Activated CD8-positive, alpha-beta memory T cell treated with anti-CD3 and anti-CD28 coated beads for 24 hours (primary cell): ENCODE measurements at regions not wholly inside any gene's neighbourhood (a gene's known extent, or its start where the extent isn't known, plus 50 kb on each side); places are given as distances from the start of the nearest gene placed in this dataset.
"Not testable (repeated sequence)": the region's sequence is repeated elsewhere in the genome, so short reads cannot be mapped to it uniquely, and the experiment has no call there.

Source experiments
- DNase-seq: peaks from one replicate; pipeline ENCODE4 v3.0.0-alpha.2; 2020

- DNase-seq, result not testable (repeated sequence)
Measured at GRCh38 chr15:95153201-95153600, 921.8 kb downstream of the MCTP2 start.

- no peak for DNase-seq
Measured at GRCh38 chr15:95160316-95160715, 929.0 kb downstream of the MCTP2 start.

- no peak for DNase-seq
Measured at GRCh38 chr15:95162069-95162468, 930.7 kb downstream of the MCTP2 start.

GRCh38 chr15:95162531-95162930 lies 931.2 kb downstream of the MCTP2 start:
- DNase-seq, result no peak

DNA sequence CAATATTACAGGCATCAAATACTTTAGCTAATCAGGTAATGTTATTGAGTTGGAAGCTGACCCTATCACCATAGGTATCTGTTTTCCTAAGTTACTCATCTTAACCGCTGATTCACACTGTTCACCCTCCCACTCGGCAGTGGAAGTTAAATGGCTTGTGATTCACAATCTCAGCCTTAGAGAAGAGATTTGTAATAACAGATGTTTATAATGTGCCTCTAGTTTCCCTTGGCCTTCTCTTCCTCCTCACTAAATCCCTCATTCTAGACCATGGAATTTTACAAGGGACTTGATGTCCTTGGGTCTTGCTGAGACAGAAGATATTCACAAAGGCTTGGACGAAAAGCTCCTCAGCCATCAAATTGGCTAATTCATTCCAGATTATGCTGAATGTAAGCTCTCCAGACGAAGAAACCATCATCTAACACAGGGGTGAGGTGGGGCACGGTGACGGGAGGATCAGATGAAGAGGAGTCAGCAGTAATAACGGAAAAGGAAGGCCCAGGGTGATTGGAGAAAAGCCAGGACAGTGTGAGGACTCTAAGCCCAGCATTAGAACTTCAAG lies 931.7 kb downstream of the MCTP2 start:
- DNase-seq, result no peak

GRCh38 chr15:95168152-95168551 lies 936.8 kb downstream of the MCTP2 start:
- no peak for DNase-seq

DNA sequence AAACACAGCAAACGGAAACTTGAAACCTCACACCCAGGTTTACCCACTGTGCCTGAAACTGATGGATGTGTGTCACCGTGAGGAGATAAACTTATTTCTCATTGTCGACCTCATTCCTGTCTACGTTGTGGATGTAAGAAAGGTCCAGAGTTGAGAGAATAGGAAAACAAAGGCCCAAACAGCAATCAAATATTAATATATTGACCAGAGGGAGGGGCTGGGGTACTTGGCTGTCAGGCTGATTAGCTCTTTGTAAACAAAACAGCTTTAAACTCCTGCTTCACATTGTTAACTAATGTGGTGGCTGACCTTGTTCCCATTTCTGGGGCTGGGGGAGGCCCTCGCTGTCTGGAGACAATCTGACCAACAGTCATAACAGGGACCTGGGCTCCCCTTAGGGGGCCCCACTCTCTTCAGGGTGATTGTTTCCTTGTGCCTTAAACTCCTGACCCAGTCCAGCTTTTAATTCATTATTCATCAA lies 937.6 kb downstream of the MCTP2 start:
- DNase-seq, result no peak

- no peak for DNase-seq
Measured at GRCh38 chr15:95169541-95170459, 938.4 kb downstream of the MCTP2 start.

GRCh38 chr15:95170561-95171380 lies 939.4 kb downstream of the MCTP2 start:
- DNase-seq, result no peak

DNA sequence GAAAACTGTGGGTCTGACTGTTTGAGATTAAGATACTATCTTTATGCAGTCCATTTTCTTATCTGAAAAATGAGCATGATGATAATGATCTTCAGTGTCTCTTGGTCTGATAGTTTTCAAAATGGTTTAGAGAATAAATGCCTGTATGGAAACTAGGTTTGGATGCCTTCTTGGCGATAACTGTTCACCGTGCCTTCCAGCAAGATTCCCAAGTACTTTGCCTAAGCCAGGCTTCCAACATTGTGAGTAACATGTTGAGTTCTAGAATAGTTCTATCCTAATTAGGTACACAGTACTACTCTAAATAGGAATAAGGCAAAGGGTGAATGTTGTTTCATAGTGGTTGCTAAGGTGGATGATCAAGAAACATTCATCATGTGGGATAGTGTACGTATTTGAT lies 940.2 kb downstream of the MCTP2 start:
- DNase-seq, result no peak

DNA sequence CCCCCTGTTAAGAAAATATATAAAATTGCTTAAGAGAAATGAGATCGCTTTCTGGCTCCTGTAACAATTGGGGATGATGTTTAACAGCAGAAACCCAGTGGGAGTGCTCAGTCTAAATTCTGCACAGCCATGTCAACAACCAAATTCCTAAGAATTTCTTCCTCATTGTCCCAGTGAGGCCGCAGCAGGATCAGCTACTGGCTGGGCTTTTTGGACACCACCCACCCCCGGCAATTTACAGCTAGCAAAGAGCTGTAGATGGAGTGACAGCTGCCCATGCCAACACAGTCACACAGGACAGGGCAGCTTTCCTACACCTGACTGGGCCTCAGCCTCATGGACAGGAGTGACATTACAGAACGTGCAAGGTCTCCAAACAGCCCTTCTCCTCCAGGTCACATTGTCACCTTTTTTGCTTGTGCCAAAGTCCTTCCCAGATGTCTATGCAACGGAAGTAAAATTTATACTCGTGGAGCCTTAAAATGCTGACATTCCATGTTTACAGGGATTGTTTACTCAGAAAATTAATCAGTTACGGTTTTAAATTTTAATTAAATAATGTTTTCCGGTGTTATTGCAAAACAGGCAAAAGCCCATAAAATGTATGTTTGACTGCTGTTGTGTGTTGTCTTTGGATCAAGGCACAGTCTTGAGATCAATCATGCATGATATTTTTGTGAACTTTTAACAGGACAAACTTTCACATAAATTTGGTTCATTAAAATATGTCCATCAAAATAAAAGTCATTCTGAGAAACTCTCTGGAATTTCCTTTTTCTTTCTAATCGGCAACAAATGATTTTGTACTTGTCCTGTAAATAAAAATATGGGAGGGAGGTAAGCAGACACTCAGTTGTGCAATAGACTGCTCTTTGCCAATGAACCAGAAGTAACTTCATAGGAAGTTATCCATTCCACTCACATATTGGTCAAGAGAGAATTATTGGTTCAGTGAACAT lies 943.2 kb downstream of the MCTP2 start:
- no peak for DNase-seq

DNA sequence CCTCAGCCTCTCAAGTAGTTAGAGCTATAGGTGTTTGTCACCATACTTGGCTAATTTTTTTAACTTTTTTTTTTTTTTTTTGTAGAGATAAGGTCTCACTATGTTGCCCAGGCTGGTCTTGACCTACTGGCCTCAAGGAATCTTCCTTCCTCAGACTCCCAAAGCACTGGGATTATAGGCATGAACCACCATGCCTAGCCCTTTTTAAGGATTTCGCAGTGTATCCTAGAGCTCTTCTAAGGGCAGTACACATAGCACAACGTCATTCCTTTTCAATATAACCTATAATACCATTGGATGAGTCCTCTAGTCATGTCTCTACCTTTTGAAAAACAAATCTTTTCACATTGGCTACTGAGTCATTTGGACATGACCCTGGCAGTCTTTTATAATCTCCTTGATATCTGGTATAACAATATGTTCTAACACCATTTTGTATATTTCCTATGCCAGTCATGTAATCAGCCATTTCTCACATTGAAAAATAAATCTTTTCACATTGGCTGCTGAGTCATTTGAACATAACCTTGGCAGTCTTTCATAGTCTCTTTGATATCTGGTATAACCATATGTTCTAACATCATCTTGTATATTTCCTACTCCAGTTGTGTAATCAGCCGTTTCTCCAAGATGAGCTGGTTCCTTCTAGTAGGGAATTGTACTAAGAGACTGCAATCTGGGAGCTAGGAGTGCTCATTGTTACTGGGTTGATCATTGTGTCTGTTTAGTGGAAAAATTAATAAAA lies 944.7 kb downstream of the MCTP2 start:
- no peak for DNase-seq

DNA sequence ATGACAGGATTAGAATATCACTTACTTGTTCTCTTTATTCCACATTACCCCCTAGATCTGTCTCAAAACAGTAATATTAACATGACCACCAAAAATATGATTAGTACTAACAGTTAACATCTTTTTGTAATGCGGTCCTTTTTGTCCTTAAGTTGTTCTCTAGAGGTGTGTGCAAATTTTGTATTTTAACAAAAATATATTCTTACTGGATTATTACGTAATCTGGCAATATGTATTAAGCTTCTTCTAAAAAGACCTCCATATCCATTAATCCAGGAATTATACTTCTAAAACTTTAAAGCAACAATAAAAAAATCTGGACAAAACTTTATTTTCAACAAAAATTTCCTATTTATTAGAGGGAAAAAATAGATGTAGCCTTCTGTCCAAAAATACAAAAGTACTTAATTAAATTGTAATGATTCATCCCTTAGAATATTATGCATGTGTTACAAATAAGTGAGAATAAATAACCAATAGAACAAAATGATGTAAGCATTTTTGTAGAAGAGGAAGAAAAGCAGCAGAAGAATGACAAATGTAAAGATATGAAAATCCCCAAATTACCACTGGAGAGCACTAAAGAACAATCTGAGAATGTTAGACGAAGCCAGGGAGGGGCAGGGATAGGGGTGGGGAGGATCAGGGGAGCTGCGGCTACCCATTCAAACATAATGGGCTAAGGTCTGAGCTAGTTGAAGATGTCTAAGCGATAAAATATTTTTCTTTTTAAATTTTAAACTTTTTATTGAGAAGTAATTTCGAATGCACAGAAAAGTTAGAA lies 945.6 kb downstream of the MCTP2 start:
- DNase-seq, result no peak

- no peak for DNase-seq
Measured at GRCh38 chr15:95180530-95180929, 949.2 kb downstream of the MCTP2 start.

DNA sequence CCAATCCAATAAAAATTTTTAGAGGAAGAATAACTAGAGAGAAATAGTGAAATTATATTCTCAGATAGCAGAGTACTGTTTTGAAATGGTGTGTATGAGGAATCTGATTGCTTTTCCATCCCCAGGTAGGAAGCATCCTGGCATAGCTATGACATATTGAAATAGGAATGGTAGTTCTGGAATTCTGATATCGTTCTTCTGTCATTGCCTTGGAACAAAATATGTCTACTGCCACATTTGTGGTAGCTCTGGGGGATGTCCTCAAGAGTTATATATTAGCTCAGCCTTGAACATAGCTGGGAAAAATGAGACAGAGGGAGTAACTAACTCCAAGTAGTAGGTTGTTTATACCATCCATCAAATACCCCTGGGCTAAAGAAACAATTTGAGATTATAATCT lies 950.7 kb downstream of the MCTP2 start:
- DNase-seq, result no peak

GRCh38 chr15:95192923-95193322 lies 961.6 kb downstream of the MCTP2 start:
- DNase-seq, result no peak

DNA sequence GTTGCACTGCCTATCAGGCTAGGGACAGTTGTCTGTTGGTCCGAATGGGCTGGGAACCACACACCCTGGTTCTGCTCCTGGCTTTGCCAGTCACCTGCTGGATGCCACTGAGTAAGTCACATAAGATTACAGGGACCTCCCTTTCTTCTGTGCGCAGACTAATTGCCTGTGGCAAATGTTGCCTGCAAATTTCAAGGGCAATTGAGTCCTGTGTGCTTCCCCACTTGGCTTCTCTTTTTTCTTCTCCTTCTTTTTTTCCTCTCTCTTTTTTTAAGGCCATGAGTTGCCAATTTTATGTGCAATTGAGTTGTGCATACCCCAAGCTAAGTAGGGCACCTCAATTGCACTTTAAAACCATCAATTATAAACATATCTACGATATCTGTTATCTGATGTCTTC lies 963.4 kb downstream of the MCTP2 start:
- DNase-seq, result no peak

GRCh38 chr15:95196176-95196915 lies 965.0 kb downstream of the MCTP2 start:
- DNase-seq, result no peak

DNA sequence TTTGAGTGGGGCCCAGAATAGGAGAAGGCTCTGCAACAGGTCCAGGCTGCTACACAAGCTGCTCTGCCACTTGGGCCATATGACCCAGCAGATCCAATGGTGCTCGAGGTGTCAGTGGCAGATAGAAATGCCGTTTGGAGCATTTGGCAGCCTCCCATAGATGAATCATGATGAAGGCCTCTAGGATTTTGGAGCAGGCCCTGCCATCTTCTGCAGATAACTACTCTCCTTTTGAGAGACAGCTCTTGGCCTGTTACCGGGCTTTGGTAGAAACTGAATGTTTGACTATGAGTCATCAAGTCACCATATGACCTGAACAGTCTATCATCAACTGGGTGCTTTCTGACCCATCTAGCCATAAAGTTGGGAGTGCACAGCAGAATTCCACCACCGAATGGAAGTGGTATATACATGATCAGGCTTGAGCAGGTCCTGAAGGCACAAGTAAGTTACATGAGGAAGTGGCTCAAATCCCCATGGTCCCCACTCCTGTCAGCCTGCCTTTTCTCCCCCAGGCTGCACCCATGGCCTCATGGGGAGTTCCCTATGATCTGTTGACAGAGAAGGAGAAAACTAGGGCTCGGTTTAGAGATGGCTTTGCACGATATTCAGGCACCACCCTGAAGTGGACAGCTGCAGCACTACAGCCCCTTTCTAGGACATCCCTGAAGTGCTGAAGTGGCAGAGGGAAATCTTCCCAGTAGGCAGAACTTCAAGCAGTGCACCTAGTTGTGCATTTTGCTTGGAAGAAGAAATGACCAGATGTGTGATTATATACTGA lies 971.4 kb downstream of the MCTP2 start:
- DNase-seq, result no peak
